ENCODE measurements at regions not wholly inside any gene's neighbourhood (a gene's known extent, or its start where the extent isn't known, plus 50 kb on each side); places are given as distances from the start of the nearest gene placed in this dataset.
"Not testable (repeated sequence)": the region's sequence is repeated elsewhere in the genome, so short reads cannot be mapped to it uniquely, and the experiment has no call there.

DNA sequence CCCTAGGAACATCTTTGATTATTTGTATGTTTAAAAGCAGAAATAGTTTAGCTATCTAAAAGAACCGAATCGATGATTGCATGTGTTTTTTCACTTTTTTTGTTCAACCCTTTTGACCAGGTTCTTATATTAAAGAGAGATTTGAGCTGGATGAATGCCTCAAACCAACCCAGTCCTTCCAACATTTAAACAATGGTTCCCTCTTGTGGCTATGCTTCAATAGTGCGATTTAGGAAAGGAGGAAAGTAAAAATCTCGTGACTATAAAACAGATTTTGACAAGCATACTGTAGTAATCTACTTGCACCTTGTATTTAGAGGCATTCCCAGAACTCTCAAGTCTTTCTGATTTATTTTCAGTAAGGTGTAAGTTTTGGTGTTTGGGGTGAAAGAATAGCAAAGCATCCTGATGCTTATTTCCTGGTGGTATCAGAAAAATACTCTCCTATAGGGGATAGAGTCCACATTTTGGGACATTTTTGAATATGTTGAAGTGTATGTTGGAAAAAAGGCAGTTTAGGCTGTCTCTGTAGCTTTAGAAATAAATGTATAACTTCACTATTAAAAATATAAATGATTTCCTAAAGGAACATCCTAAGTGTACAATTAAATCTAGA, 159.6 kb upstream of the KCNH8 start:
- in situ Hi-C loops (cut with MboI; ENCODE audit: low sequenced_read_pairs): no loop called here

GRCh38 chr3:18987862-18988447, 160.4 kb upstream of the KCNH8 start:
- in situ Hi-C loops (cut with MboI; ENCODE audit: low sequenced_read_pairs): no loop called here

DNA sequence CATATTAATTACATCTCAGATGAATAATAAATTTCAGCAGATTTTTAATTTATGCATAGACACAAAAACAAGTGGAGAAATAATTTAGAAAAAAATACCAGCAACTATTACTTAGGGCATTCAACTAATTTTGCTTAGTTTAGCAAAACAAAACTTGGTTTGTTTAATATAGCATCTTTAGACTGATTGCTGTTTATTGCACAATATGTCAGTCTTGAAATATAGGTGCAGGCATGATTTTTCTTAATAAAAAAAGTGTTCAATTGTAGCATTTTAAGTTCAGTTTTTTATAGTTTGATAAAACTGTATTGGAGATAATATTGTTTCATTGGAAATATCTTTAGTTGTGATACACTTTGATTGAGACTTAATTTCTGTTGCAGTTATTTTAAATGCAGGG, 161.2 kb upstream of the KCNH8 start:
- in situ Hi-C loops (cut with MboI; ENCODE audit: low sequenced_read_pairs): no loop called here

- in situ Hi-C loops (cut with MboI; ENCODE audit: low sequenced_read_pairs): no loop called here
Observed at GRCh38 chr3:18982920-18983319, 165.4 kb upstream of the KCNH8 start.

- in situ Hi-C loops (cut with MboI; ENCODE audit: low sequenced_read_pairs): not testable (repeated sequence)
Observed at GRCh38 chr3:18976102-18976501, 172.2 kb upstream of the KCNH8 start.

DNA sequence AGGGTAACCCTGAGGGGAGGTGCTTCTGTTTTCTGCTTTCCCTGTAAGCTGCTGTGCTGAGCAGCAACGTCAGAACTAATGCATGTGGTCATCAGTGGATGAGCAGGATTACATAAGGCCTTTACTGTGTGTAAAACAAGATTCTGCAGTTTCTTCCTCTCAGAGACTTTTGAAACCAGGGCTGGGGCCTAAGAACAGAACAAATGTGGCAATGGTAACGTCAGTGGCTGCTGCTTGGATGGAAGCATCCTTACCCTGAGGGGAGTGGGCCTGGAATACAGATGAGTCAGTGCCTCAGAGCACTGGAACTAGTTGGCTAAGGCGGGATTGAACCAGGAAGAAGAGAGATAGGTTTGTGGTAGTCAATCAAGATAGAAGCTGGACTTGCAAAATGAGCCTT, 180.2 kb upstream of the KCNH8 start:
- in situ Hi-C loops (cut with MboI; ENCODE audit: low sequenced_read_pairs): no loop called here

DNA sequence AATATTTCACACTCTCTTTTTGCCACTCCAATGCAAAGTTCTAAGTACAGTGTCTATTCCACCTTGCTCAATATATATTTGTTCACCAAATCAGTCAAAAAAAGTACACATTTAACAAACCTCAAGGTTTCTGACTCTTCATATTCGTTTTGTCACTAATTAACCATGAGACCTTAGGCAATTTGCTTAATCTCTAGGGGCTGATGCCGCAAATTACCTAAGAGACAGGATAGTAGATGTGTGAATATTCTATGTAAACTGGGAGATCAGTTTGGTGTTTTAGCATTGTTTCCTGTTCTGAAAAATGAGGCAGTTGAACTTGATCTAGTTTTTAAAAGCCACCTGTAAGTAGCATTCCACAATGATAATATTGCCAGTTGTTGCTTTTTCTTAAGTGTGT, 182.5 kb upstream of the KCNH8 start:
- in situ Hi-C loops (cut with MboI; ENCODE audit: low sequenced_read_pairs): no loop called here

DNA sequence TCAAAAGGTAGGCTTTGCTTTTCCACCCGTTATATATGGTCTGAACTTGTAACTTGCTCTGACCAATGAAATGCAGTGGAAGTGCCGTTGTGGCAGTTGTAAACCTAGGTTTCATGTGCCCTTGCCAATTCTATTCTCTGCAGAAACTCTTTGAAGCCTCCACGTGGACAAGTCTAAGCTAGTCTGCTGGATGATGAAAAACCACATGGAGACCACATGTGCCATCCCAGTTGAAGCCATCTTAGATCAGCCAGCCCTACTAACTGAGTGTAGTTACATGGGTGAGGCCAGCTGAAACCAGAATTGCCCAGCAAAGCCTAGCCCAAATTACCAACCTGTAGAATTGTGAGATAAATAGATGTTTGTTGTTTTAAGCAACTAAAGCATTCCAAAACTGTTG, 183.7 kb upstream of the KCNH8 start:
- in situ Hi-C loops (cut with MboI; ENCODE audit: low sequenced_read_pairs): no loop called here

- in situ Hi-C loops (cut with MboI; ENCODE audit: low sequenced_read_pairs): no loop called here
Observed at GRCh38 chr3:18951333-18951732, 197.0 kb upstream of the KCNH8 start.

GRCh38 chr3:18946524-18946923, 201.8 kb upstream of the KCNH8 start:
- in situ Hi-C loops (cut with MboI; ENCODE audit: low sequenced_read_pairs): no loop called here

DNA sequence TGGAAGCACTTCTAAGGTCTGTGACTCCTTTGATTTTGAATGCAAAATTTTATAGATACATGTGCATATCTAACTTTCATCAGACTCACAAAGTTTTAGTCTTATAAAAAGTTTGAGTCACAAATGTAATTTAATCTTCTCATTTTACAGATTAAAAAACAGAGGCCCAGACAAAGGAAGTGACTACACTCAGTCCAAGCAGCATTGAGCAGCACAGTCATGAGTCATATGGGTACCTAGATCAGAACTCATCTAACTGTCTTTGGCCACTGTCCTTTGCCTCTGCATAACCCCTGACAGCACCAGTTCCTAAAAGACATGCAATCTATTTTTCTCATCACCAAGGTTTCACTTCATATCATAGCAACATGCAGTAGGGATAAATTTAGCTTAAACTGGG, 210.7 kb upstream of the KCNH8 start:
- in situ Hi-C loops (cut with MboI; ENCODE audit: low sequenced_read_pairs): no loop called here

GRCh38 chr3:18919158-18919557, 229.2 kb upstream of the KCNH8 start:
- in situ Hi-C loops (cut with MboI; ENCODE audit: low sequenced_read_pairs): no loop called here

DNA sequence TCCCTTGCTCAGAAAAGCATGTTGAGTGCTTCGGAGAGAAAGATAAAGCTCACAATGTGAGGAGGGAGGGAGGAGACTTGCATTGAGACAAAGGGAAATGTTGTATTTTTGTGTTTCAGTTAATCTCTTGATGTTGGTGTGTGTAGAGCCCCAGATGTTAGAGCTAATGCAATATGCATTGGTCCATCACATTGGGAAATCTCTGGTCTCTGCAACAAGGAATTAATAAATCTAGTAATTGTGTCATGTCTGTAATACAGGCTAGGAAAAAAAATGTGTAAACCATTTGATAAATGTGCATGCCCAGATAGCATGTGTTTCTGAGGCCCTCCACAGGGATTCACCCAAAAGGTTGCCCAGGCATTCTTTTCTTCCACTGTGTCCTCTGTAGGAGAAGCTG, 230.4 kb upstream of the KCNH8 start:
- in situ Hi-C loops (cut with MboI; ENCODE audit: low sequenced_read_pairs): no loop called here

DNA sequence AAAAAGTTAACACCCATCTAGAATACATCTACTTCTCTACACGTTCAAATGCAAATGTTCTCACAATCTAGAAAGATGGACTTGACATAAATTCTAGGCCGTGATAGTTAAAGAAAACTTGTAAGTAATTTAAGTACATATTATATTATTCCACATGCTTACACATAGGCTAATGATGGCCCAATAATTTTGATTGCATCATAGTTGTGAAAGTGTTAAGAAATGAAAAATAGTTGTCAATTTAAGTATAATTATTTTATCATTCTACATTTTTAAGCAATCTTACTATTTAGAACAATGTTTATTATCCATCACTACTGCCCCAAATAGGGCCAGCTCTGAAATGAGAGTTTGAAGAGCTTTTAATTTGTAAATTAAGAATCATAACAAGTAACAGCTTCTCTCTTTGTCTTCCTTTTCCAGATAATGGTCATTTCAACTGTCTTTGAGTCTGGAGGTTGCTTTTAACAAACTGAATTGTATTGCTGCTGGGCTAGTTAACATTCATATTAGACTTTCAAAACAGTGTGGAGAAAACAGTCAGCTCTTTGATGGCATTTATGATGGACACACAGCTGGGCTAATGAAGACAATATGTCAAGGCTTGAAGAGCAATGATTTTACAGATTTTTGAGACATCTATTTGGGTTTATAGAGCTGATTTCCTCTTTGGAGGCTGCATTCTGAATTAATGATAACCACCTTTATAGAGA, 246.1 kb upstream of the KCNH8 start:
- in situ Hi-C loops (cut with MboI; ENCODE audit: low sequenced_read_pairs): no loop called here

GRCh38 chr3:18901571-18901970, 246.7 kb upstream of the KCNH8 start:
- in situ Hi-C loops (cut with MboI; ENCODE audit: low sequenced_read_pairs): no loop called here

DNA sequence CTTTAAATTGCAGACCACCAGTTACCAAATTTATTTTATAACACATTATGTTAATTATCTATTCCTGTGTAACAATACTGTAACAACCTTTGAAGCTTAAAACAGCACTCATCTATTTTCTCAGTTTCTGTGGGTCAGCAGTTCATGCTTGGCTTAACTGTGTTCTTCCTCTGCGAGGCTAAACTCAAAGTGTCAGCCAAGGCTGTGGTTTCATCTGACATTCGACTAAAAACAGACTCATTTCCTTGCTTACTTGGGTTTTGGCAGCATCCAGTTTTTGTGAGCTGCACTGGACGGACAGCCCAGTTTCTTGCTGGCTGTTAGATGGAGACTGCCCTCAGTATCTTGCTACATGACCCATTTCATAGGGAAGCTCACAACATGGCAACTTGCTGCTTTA, 247.3 kb upstream of the KCNH8 start:
- in situ Hi-C loops (cut with MboI; ENCODE audit: low sequenced_read_pairs): no loop called here

DNA sequence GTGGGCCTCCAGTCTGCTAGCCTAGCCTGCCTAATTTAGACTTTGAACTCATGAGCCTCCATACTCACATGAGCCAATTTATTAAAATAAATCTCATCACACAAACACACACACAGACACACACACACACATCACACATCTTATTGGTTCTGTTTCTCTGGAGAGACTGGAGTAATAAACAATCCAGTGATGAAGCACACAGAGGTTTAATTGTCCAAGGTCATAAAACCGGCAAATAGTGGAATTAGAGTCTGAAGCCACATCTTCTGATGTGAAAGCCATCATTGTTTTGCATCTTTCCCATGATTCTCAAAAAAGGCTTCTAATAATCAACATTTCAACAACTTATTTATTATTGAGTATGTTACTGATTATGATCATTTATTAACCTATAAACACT, 249.4 kb upstream of the KCNH8 start:
- in situ Hi-C loops (cut with MboI; ENCODE audit: low sequenced_read_pairs): no loop called here

DNA sequence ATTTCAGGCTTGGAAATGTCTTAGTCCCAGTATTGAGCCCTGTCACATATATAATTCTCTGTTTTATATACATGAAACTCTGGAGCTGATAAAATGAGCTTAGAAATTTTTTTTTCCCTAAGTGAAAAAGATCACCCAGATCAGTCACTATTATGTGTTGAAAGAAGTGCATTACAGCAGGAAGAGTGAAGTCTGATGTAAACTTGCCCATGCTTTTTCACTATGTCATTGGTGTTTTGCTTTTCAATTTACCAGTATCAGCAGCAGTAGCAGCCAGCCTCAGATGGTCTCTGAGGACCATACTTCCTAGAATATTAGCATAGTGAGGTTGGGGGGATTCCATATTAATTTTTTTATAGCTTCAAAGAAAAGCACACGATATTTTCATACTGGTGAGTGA, 255.6 kb upstream of the KCNH8 start:
- in situ Hi-C loops (cut with MboI; ENCODE audit: low sequenced_read_pairs): no loop called here

DNA sequence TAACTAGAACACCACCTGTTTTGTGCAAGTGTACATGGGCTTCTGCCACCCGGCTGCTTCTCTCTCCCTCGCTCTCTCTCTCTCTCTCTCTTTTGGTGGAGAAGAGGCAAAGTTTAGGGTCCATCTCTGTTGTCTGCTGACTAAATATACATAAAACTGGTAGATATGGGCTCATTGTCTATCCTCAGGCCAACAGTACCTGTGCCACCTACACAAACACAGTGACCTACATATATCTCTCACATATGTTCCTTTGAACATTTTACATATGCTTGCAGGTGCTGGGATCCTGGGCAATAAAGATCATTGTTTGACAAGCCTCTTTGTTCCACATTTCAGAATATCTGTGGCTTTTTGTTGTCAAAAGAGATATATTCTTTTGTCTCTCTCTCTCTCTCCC, 256.3 kb upstream of the KCNH8 start:
- in situ Hi-C loops (cut with MboI; ENCODE audit: low sequenced_read_pairs): no loop called here

GRCh38 chr3:18891641-18892040, 256.7 kb upstream of the KCNH8 start:
- in situ Hi-C loops (cut with MboI; ENCODE audit: low sequenced_read_pairs): no loop called here

- in situ Hi-C loops (cut with MboI; ENCODE audit: low sequenced_read_pairs): no loop called here
Observed at GRCh38 chr3:18890449-18890848, 257.9 kb upstream of the KCNH8 start.

- in situ Hi-C loops (cut with MboI; ENCODE audit: low sequenced_read_pairs): no loop called here
Observed at GRCh38 chr3:18888819-18889218, 259.5 kb upstream of the KCNH8 start.

DNA sequence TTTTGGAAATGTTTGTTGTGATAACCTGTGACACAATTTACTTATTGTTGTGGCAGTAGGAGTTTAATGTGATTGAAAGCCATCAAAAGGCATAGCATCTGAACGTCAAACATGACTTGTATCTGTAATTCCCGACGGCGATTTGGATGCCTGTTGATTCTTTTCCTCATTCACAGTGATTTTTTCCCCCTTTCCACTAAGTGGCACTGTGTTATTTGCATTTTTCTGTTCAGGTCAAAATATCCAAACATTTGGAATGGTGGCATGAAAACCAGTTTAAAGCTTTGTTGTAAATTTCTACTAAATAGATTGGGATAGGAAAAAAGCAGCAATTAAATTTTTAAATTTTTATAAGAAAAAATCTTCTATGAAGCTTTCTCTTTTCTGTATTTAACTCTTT, 259.9 kb upstream of the KCNH8 start:
- in situ Hi-C loops (cut with MboI; ENCODE audit: low sequenced_read_pairs): no loop called here

Data from HL-60/S4 treated with phorbol 12-myristate 13-acetate at 8.2 ng/mL for 4 days and 3 days (cell line).